ENCODE measurements at regions not wholly inside any gene's neighbourhood (a gene's known extent, or its start where the extent isn't known, plus 50 kb on each side); places are given as distances from the start of the nearest gene placed in this dataset.

DNA sequence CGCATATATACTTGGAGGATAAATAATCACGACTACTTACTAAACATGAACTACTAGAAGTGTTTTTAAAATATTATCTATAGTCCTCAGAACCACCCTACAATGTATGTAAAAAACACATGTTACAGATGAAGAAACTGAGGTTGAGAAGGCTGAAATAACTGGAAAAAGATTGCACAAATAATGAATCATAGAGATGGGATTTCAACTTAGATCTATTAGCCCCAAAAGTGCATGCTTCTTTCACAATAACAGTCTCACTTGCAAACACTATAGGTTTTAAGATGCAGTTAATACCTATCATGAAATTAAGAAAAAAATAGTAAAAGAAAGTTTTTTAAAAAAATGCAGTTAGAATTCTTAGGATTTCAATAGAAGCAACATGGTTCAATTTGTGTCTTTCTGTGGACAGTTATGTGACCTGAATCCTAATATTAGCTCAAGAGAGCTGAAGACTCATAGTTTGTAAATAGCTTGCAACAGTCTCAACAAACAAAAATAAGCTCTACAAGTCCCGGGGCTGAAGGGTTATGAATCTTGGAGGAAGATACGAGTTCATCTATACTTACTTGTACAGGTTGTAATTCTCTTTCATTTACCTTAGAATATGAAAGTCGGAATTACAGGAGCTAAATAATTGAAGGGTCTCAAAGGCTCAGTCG is 58.6 kb upstream of the NTPCR start:
- no peak for DNase-seq (ENCODE audit: low read depth)

DNA sequence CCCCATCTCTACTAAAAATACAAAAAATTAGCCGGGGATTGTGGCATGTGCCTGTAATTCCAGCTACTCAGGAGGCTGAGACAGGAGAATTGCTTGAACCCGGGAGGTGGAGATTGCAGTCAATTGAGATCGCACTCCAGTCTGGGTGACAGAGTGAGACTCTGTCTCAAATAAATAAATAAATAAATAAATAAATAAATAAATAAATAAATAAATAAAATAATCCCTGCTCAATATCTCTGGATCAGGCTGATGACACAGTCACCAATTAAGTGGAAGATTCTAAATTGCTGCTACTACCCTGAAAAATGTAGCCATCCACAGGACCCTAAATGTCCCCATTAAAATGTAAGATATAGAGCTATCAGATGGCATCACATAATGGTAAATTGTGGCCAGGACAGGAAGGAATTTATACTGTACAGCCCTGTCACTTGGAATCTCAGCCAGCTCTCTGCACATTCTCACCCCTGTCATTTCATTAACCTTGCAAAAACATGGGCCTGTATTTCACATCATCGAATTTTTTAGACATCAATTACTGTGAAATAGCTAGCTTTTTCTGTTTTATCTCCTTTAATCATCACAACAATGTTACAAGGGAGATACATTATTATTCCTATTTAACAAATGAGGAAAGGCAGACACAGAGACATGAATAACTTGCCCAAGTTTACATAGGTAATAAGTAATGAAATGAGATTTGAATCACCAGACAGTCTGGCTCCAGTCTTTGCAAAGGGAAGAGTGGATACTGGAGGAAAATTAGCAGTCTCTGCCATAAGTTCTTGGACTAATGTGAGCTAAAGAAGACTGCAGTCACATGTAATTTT is 56.7 kb upstream of the NTPCR start:
- no peak for DNase-seq (ENCODE audit: low read depth)

- no peak for DNase-seq (ENCODE audit: low read depth)
Observed at GRCh38 chr1:232894436-232894835, 56.0 kb upstream of the NTPCR start.

GRCh38 chr1:232897949-232898465 is 52.4 kb upstream of the NTPCR start:
- no peak for DNase-seq (ENCODE audit: low read depth)

GRCh38 chr1:232899268-232899667 is 51.1 kb upstream of the NTPCR start:
- no peak for DNase-seq (ENCODE audit: low read depth)

GRCh38 chr1:232899839-232900238 is 50.6 kb upstream of the NTPCR start:
- DNase-seq (ENCODE audit: low read depth) = no peak

Measured in ELR (cell line).